Testis (tissue), 2 donors: ENCODE measurements at regions not wholly inside any gene's neighbourhood (a gene's known extent, or its start where the extent isn't known, plus 50 kb on each side); places are given as distances from the start of the nearest gene placed in this dataset.

Experiments
- CTCF ChIP-seq, 3 experiments: fragments of 450-650 bp in 2 of 3; fragments of 200-600 bp in 1 of 3; sonication (generic) in 1 of 3; IDR thresholded peaks; one replicate each; pipeline ENCODE4 v1.5.1; 2016 to 2019; ENCODE audit warnings: antibody characterized with exemption in 3 of 3, mild to moderate bottlenecking in 2 of 3, moderate library complexity in 1 of 3
- POLR2A ChIP-seq: fragments of 450-650 bp; IDR thresholded peaks from one replicate; pipeline ENCODE4 v1.6.1; 2017; ENCODE audit warnings: antibody characterized with exemption, mild to moderate bottlenecking, moderate library complexity

- TF ChIP-seq CTCF (IDR thresholded peaks at IDR 0.05) (no peak), POLR2A (no peak)
Observed at GRCh38 chr2:142217804-142218203, 87.0 kb upstream of the LRP1B start.
